Activated T-helper 17 cell treated with anti-CD3 and anti-CD28 coated beads, Interleukin-2, amount 50 U/mL, for 72 hours (primary cell): ENCODE measurements at regions not wholly inside any gene's neighbourhood (a gene's known extent, or its start where the extent isn't known, plus 50 kb on each side); places are given as distances from the start of the nearest gene placed in this dataset.

Source experiments
- ATAC-seq: fragments of 150-1000 bp; cut with Tn5 transposase; replicated peaks from 2 replicates; pipeline ENCODE4 v1.10.0; 2021; ENCODE audit warnings: mild to moderate bottlenecking, moderate library complexity
- H3K27ac Mint-ChIP-seq: one replicate; pipeline ENCODE4 v1.8.0; 2022; ENCODE audit warnings: mixed read lengths
- H3K27me3 Mint-ChIP-seq: one replicate; pipeline ENCODE4 v1.8.0; 2022; ENCODE audit warnings: mixed read lengths
- H3K36me3 Mint-ChIP-seq: one replicate; pipeline ENCODE4 v1.8.0; 2022; ENCODE audit warnings: low read depth, mild to moderate bottlenecking, mixed read lengths
- H3K4me1 Mint-ChIP-seq: one replicate; pipeline ENCODE4 v1.8.0; 2022; ENCODE audit warnings: mixed read lengths
- H3K4me3 Mint-ChIP-seq: one replicate; pipeline ENCODE4 v1.8.0; 2022; ENCODE audit warnings: mild to moderate bottlenecking, mixed read lengths
- H3K9me3 Mint-ChIP-seq: one replicate; pipeline ENCODE4 v1.8.0; 2022; ENCODE audit warnings: mixed read lengths

- Mint-ChIP-seq H3K4me3 (no peak overlapping the region), H3K27me3 (no peaks in the 10 kb centered on the region), H3K27ac (no peak overlapping the region), H3K4me1 (no peaks in the 10 kb centered on the region), H3K36me3 (no peaks in the 10 kb centered on the region), H3K9me3 (peaks cover 6% of the 10 kb centered on the region)
- no peak for ATAC-seq
These were observed 1722.1 kb downstream of the MAT2B start for GRCh38 chr5:165227515-165227914.

GRCh38 chr5:165228184-165228583 lies 1722.8 kb downstream of the MAT2B start:
- no peak for ATAC-seq
- no peaks in the 10 kb centered on the region for H3K36me3 Mint-ChIP-seq

DNA sequence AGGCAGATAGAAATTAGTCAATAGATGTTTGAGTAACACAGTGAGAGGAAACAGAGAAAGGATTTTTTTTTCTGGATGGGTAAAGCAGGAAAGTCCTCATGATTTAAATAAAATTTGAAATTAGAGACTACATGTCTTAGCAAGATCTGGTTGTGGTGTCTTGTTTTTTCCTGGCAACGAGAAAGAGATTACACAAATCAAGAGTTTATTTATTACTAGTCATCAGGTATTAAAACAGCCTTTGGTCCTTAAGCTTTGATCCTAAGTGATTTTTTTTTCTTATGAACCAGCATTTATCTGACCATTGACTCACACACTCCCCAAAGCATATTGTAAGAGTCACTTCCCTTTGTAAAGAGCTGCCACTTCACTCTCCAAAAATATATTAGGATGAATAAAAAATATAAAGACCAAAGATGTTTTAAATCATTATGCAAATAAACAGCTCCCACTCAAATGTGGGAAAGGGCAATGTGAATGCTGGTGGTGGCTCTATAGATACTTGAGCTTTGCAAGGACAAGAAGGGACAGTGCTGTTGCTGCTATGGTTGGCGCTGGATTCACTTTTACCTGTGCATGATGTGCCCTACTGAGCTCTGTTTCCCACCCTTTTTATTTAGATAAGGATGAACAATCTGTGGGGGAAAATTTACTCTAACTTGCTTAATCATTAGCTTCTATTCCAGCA lies 1726.5 kb downstream of the MAT2B start:
- Mint-ChIP-seq H3K4me1 (no peaks in the 10 kb centered on the region), H3K36me3 (no peaks in the 10 kb centered on the region), H3K4me3 (no peak overlapping the region), H3K27ac (no peak overlapping the region), H3K27me3 (no peaks in the 10 kb centered on the region), H3K9me3 (peaks cover 3% of the 10 kb centered on the region)
- no peak for ATAC-seq

More at GRCh38 chr5:165228184-165228583, 1722.8 kb downstream of the MAT2B start:
- no peaks in the 10 kb centered on the region for H3K27me3 Mint-ChIP-seq
- H3K9me3 Mint-ChIP-seq, result no peaks in the 10 kb centered on the region
- H3K4me3 Mint-ChIP-seq, result no peak overlapping the region
- H3K4me1 Mint-ChIP-seq, result no peaks in the 10 kb centered on the region
- no peak overlapping the region for H3K27ac Mint-ChIP-seq

DNA sequence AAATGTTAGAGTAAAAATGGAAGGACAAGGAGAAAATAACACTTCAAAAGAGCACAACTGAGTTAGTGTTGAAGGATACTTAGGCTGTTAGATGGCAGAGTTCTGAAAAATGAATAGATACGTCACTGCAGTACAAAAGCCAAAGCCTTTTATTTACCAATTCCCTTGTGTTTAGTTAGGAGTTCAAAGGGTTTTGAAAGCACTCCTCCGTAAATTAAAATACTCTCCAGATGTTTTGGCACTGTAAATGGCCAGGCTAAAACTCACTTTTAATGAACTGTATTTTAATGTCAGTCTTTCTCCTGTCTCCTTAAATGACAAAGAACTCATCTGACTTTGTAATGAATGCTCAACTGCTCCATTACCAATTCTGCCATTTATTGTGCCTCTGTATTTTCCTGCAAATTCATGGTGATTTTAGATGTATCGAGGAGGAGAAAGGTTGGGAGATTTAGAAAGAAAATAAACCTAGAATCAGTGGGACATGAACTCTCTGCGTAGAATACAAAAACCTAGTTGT lies 1727.2 kb downstream of the MAT2B start:
- H3K4me1 Mint-ChIP-seq, result no peaks in the 10 kb centered on the region
- no peaks in the 10 kb centered on the region for H3K36me3 Mint-ChIP-seq
- no peak overlapping the region for H3K27ac Mint-ChIP-seq
- H3K4me3 Mint-ChIP-seq, result no peak overlapping the region
- ATAC-seq, result no peak
- H3K9me3 Mint-ChIP-seq, result peaks cover 3% of the 10 kb centered on the region
- no peaks in the 10 kb centered on the region for H3K27me3 Mint-ChIP-seq

DNA sequence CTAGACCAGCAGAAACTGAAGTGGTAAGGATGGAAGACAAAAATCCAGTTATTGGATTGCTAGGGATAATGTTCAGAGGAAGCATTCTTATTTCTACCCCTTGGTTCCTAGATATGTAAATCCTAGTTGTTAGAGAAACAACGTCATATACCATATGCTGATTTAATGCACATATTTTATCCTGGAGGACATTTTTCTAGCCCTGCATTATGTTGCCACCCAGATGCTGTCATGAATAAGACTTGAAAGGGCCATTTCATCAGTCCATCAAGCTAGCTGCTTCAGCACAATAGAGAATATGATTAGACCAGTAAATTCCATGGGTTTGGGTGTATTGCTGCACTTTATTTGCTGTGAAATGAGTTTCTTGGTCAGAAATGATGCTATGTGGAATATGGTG lies 1736.4 kb downstream of the MAT2B start:
- no peak for ATAC-seq

DNA sequence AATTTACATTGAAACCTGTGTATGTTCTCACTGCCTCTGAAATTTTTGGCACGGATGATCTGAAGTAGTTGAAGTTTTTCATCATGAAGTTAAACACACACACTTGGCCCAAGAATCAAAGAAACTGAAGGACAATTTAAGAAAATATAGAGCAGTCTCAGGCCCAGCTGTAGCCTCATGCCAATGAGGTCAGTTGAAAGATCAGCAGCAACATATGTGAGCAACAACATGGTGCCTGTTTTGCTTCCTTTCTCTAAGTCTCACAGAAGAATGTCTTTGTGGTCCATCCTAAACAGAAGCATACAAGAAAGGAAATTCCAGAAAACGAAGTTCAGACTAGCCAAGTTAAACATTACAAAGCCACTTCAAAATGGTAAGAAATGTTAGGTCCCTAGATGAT lies 1737.2 kb downstream of the MAT2B start:
- no peak for ATAC-seq
- no peaks in the 10 kb centered on the region for H3K4me1 Mint-ChIP-seq
- no peaks in the 10 kb centered on the region for H3K27me3 Mint-ChIP-seq
- no peak overlapping the region for H3K4me3 Mint-ChIP-seq
- no peak overlapping the region for H3K27ac Mint-ChIP-seq
- no peaks in the 10 kb centered on the region for H3K36me3 Mint-ChIP-seq
- H3K9me3 Mint-ChIP-seq, result peaks cover 15% of the 10 kb centered on the region

More for the DNA sequence above, 1736.4 kb downstream of the MAT2B start:
- Mint-ChIP-seq H3K9me3 (peaks cover 15% of the 10 kb centered on the region), H3K27me3 (no peaks in the 10 kb centered on the region), H3K4me1 (no peaks in the 10 kb centered on the region), H3K36me3 (no peaks in the 10 kb centered on the region), H3K4me3 (no peak overlapping the region), H3K27ac (no peak overlapping the region)

- Mint-ChIP-seq H3K9me3 (peaks cover 10% of the 10 kb centered on the region), H3K27ac (no peak overlapping the region), H3K4me3 (no peak overlapping the region), H3K27me3 (no peaks in the 10 kb centered on the region), H3K36me3 (no peaks in the 10 kb centered on the region), H3K4me1 (no peaks in the 10 kb centered on the region)
- no peak for ATAC-seq
These were observed 1739.0 kb downstream of the MAT2B start for GRCh38 chr5:165244407-165244806.

DNA sequence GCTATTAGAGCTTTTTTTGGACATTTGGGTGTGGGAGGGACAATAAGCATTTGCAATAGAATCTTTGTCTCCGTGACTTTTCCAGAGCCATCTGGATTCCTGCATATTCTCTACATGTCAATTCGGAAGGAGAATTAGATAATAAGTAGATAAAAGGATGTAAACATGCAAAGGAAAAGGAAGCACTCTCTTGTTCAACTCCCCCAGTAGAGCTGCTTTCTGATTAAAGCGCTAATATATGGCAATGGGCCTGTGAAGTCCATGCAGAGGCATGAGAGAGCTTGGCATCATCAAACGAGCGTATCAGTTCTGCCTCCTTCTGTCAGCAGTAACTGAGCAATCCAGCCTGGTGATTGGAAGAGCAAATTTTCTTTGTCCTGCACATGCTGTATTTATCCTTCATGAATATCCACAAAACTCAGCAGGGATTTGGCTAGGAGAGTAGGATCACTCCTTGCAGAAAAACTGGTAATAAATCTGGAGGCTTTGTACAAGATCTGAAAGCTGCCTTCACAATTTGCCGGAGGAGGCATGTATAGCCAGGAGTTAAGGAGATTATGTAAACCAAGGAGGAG lies 1752.9 kb downstream of the MAT2B start:
- Mint-ChIP-seq H3K4me1 (no peaks in the 10 kb centered on the region), H3K4me3 (no peak overlapping the region), H3K9me3 (peaks cover 12% of the 10 kb centered on the region), H3K27me3 (no peaks in the 10 kb centered on the region), H3K36me3 (no peaks in the 10 kb centered on the region), H3K27ac (no peak overlapping the region)
- no peak for ATAC-seq

- H3K4me3 Mint-ChIP-seq, result no peak overlapping the region
These were observed 1755.0 kb downstream of the MAT2B start for GRCh38 chr5:165260426-165260825.

GRCh38 chr5:165263536-165263935 lies 1758.1 kb downstream of the MAT2B start:
- Mint-ChIP-seq H3K4me1 (no peaks in the 10 kb centered on the region), H3K27me3 (no peaks in the 10 kb centered on the region), H3K27ac (no peak overlapping the region), H3K4me3 (no peak overlapping the region), H3K9me3 (peaks cover 7% of the 10 kb centered on the region), H3K36me3 (no peaks in the 10 kb centered on the region)
- ATAC-seq, result no peak

More at GRCh38 chr5:165260426-165260825, 1755.0 kb downstream of the MAT2B start:
- no peaks in the 10 kb centered on the region for H3K36me3 Mint-ChIP-seq
- H3K9me3 Mint-ChIP-seq, result peaks cover 11% of the 10 kb centered on the region
- no peak for ATAC-seq
- no peak overlapping the region for H3K27ac Mint-ChIP-seq
- H3K27me3 Mint-ChIP-seq, result no peaks in the 10 kb centered on the region
- no peaks in the 10 kb centered on the region for H3K4me1 Mint-ChIP-seq

DNA sequence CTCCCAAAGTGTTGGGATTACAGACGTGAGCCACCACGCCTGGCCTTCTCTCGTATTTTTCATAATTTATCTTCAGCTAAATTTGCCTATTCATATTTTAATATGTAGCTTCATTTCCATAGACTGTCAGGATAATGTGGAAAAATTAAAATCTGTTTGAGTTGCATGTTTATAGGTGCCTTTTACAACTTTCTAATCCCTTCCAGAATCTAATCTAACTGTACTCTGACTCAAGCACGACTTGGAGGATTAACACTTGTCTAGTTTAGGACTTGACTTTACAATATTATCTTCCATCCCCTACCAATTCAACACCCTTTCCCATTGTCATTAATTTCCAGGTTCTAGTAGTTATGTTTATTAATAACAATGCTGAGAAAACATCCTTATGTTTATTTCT lies 1761.5 kb downstream of the MAT2B start:
- H3K4me1 Mint-ChIP-seq, result no peaks in the 10 kb centered on the region
- H3K9me3 Mint-ChIP-seq, result peaks cover 4% of the 10 kb centered on the region
- H3K36me3 Mint-ChIP-seq, result no peaks in the 10 kb centered on the region
- no peaks in the 10 kb centered on the region for H3K27me3 Mint-ChIP-seq
- no peak for ATAC-seq
- H3K4me3 Mint-ChIP-seq, result no peak overlapping the region
- H3K27ac Mint-ChIP-seq, result no peak overlapping the region

DNA sequence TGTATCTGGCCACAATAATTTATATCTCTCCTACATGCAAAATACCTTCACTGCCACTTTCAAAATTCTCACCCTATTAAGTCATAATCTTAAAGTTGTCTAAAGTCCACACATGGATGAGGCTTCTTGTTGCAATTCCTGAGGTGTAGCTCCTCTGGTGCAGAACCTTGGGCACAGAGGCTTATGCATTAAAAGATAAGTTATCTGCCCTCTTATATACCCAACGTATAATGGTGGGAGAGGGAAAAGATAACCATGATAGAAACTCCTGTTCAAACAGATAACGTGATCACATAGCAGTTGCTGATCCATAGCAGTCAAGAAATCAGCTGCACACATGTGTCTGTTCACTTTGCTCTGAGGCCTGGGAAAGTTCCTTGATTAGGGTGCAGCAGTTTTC lies 1767.0 kb downstream of the MAT2B start:
- no peak for ATAC-seq
- Mint-ChIP-seq H3K36me3 (no peaks in the 10 kb centered on the region), H3K27me3 (no peaks in the 10 kb centered on the region), H3K4me3 (no peak overlapping the region), H3K27ac (no peak overlapping the region), H3K4me1 (no peaks in the 10 kb centered on the region), H3K9me3 (peaks cover 12% of the 10 kb centered on the region)

- H3K36me3 Mint-ChIP-seq, result no peaks in the 10 kb centered on the region
- no peaks in the 10 kb centered on the region for H3K4me1 Mint-ChIP-seq
- ATAC-seq, result no peak
- peaks cover 19% of the 10 kb centered on the region for H3K9me3 Mint-ChIP-seq
- H3K27ac Mint-ChIP-seq, result no peak overlapping the region
- no peak overlapping the region for H3K4me3 Mint-ChIP-seq
- H3K27me3 Mint-ChIP-seq, result no peaks in the 10 kb centered on the region
These were observed 1772.2 kb downstream of the MAT2B start for GRCh38 chr5:165277661-165278060.

DNA sequence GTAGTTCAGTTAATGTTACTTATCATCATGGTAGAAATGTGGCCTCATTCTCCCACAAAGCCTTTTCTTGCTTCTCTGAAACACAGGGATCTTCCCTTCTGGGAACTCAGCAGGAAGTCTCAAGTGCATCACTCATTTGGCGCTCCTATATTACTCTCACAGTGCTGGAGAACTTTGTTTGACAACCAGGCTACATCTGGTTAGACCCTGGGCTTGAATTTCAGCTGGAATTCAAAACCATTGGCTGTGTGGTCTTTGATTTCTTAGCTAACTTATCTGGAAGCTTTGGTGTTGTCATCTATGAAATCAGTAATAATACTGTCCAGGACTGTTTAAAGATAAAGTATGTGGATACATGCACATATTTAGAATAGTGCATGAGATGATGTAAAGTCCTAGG lies 1777.1 kb downstream of the MAT2B start:
- H3K4me3 Mint-ChIP-seq, result no peak overlapping the region
- H3K36me3 Mint-ChIP-seq, result no peaks in the 10 kb centered on the region
- H3K4me1 Mint-ChIP-seq, result no peaks in the 10 kb centered on the region
- H3K27me3 Mint-ChIP-seq, result no peaks in the 10 kb centered on the region
- H3K9me3 Mint-ChIP-seq, result peaks cover 16% of the 10 kb centered on the region
- ATAC-seq, result no peak
- no peak overlapping the region for H3K27ac Mint-ChIP-seq

GRCh38 chr5:165286692-165287091 lies 1781.3 kb downstream of the MAT2B start:
- Mint-ChIP-seq H3K4me3 (no peak overlapping the region), H3K4me1 (no peaks in the 10 kb centered on the region), H3K9me3 (peaks cover 12% of the 10 kb centered on the region), H3K27me3 (no peaks in the 10 kb centered on the region), H3K36me3 (no peaks in the 10 kb centered on the region), H3K27ac (no peak overlapping the region)
- no peak for ATAC-seq
